Vagina (tissue), 2 donors: ENCODE measurements at regions not wholly inside any gene's neighbourhood (a gene's known extent, or its start where the extent isn't known, plus 50 kb on each side); places are given as distances from the start of the nearest gene placed in this dataset.

ENCODE experiments used
- POLR2A ChIP-seq, 2 donors: fragments of 450-650 bp; IDR thresholded peaks; one replicate each; pipeline ENCODE4 v1.6.1; 2017; ENCODE audit warnings: antibody characterized with exemption in 2 of 2, mild to moderate bottlenecking in 2 of 2, moderate library complexity in 2 of 2
- POLR2AphosphoS5 ChIP-seq, 2 donors: sonication (generic); formaldehyde crosslinking; IDR thresholded peaks; one replicate each; pipeline ENCODE4 v1.9.0; 2017; ENCODE audit warnings: antibody characterized with exemption in 2 of 2, mild to moderate bottlenecking in 2 of 2, low read depth in 1 of 2; ENCODE audit not compliant: insufficient read depth in 1 of 2
- TF ChIP-seq, protein P1 (sequence below), 3 experiments: fragments of 450-650 bp in 2 of 3; fragments of 200-600 bp in 1 of 3; sonication (generic) in 1 of 3; IDR thresholded peaks; one replicate each; pipeline ENCODE4 v1.5.1; 2017 to 2019; ENCODE audit warnings: antibody characterized with exemption in 3 of 3, mild to moderate bottlenecking in 2 of 3, moderate library complexity in 2 of 3

GRCh38 chr1:21361506-21361905 lies 71.2 kb upstream of the ECE1 start:
- TF ChIP-seq, protein P1, sequence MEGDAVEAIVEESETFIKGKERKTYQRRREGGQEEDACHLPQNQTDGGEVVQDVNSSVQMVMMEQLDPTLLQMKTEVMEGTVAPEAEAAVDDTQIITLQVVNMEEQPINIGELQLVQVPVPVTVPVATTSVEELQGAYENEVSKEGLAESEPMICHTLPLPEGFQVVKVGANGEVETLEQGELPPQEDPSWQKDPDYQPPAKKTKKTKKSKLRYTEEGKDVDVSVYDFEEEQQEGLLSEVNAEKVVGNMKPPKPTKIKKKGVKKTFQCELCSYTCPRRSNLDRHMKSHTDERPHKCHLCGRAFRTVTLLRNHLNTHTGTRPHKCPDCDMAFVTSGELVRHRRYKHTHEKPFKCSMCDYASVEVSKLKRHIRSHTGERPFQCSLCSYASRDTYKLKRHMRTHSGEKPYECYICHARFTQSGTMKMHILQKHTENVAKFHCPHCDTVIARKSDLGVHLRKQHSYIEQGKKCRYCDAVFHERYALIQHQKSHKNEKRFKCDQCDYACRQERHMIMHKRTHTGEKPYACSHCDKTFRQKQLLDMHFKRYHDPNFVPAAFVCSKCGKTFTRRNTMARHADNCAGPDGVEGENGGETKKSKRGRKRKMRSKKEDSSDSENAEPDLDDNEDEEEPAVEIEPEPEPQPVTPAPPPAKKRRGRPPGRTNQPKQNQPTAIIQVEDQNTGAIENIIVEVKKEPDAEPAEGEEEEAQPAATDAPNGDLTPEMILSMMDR (IDR thresholded peaks at IDR 0.05): no peak
- no peak for TF ChIP-seq POLR2A (IDR thresholded peaks at IDR 0.05)
- no peak for TF ChIP-seq POLR2AphosphoS5 (IDR thresholded peaks at IDR 0.05; ENCODE audit: insufficient read depth in 1 of 2, low read depth in 1 of 2)
